GM21576 (cell line): ENCODE measurements at regions not wholly inside any gene's neighbourhood (a gene's known extent, or its start where the extent isn't known, plus 50 kb on each side); places are given as distances from the start of the nearest gene placed in this dataset.
A peak's percentile ranks its signal among the peaks of the same experiment; 100 is the strongest.

Experiments
- ATAC-seq: cut with Tn5 transposase; IDR thresholded peaks from one replicate; pipeline ENCODE4 v1.9.1; 2021; ENCODE audit warnings: mild to moderate bottlenecking, moderate library complexity; ENCODE audit not compliant: unreplicated experiment

DNA sequence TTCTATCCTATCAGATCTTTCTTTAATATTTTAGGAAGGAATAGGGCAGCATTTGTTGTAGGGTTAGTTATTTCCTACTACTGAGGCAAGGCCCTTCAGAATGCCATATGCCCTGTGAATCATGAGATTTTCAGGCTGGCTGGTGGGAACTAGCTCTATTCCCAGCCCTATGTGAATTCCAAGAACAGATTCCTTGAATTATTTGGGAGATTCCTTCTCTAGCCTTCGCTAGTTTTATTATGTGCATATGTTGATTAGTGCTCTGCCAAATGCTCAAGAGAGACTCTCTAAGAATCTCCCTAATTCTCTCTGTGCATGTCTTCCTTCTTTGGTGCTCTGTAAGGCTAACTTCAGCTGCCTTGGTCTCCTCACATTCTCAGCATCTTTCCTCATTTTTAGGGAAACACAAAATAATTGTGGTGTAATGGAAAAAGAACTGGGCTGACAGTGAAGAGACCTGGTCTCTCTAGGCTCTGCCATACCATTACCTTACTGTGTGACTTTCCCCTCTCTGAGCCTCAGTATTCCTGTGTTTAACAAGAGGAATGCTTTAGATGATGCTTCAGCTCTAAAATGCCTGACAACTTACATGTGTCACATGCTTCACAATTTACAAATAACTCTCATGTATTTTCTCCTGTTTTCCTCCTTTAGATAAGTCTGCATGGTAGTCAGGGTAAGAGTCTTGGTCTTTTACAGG, 79.7 kb downstream of the VMA21 start:
- ATAC-seq, result no peak

DNA sequence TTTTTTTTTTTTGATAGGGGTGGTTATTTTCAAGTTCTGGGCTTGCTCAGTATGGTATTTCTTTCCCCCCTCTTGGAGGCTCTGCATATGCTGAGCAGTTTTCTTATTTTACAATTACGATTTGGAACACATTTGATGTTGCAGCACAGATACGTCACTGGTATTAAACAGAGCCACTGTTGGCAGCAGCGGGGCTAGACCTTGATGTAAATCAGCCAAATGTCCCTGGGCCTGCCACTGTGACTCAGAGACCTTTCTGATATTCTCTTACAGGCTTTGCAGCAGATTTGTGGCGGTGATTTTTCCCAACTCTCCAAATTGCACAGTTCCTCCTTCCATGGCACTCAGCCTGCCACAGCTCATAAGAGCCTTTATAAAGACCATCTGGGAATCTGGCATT, 81.1 kb downstream of the VMA21 start:
- ATAC-seq, result no peak

DNA sequence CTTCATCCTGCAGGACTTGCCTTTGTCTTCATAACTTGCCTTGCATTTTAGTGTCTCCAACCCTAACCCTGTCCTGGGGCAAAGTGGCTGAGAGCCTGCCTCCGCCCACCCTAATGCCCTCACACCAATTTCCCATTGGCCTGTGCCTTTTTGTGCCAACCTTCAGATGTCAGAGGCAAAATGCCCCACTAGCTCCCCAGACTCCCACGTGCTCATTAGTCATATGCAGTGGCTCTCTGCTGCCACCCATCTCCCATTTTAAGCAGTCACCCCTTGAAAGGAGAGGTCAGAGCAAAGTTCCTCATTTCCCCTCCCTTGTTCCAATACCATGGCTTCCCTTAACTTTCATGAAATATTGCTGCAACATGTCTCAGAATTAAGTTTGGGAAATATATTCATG, 74.8 kb upstream of the PASD1 start:
- peak; percentile 75 for ATAC-seq

DNA sequence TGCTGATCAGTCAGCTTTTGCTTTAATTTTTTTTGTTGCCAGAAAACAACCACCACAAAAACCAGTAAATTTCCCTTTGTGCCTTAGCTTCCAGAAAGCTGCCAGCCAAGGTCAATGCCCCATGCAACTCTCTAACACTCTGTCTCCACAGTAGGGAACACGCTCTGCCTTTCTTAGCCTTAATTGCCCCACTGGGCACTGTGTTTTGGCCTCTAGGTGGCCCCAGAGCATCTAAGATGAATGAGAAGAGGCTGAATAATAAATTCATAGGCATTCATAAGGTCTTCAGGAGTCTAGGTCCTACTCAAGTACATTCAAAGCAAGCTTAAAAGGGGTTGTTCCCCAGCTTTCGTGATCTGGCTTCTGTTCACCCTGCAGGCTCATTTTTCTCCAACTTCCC, 57.7 kb upstream of the PASD1 start:
- ATAC-seq, result peak; percentile 56

DNA sequence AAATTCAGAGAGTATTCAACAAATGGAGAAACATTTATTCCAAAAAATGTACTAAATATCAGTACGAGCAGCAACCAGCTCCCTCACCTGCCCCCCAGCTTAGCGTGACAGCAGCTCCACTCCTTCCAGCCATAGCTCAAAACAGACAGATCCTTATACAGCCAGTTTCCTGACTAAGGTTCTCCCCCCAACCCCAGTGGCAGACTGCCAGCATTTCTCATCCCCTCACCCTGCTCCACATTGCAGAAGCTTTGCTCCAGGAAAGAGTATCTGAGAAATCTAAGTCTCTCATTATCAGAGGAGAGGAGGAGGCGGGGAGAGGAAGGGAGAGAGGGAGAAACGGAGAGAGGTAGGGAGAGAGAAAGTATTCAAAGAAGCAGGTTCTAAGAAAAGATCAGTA, 53.3 kb upstream of the PASD1 start:
- ATAC-seq, result no peak

DNA sequence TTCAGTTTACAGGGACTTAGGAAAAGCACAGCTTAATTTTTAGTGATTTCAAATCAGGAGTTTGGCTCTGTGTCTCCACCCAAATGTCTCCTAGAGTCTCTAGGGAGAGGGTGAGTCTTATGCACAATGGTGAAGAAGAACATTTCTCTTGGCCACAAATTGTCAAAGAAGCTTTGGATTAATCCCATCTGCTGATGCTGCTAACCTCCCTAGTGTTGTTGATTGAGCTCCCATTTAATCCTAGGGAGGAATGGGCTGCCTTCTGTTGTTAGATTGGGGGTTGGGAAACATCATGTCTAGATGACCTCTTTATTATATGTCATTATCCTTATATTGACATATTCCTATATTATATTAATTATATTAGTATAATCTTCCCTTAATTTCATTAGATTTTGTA, 50.0 kb upstream of the PASD1 start:
- no peak for ATAC-seq
